ENCODE measurements at regions not wholly inside any gene's neighbourhood (a gene's known extent, or its start where the extent isn't known, plus 50 kb on each side); places are given as distances from the start of the nearest gene placed in this dataset.
"Not testable (repeated sequence)": the region's sequence is repeated elsewhere in the genome, so short reads cannot be mapped to it uniquely, and the experiment has no call there.

- H3K27ac Mint-ChIP-seq; DNase-seq; H3K9me3 Mint-ChIP-seq; H3K36me3 Mint-ChIP-seq (ENCODE audit: low read depth); H3K4me3 Mint-ChIP-seq; H3K4me1 Mint-ChIP-seq (ENCODE audit: low read depth): not testable (repeated sequence)
- H3K27me3 Mint-ChIP-seq, result peaks cover 47% of the 10 kb centered on the region
Measured at GRCh38 chr2:226456144-226456543, 343.5 kb downstream of the IRS1 start.

- DNase-seq, result no peak
- Mint-ChIP-seq H3K27ac (no peak overlapping the region), H3K27me3 (peaks cover 45% of the 10 kb centered on the region), H3K4me3 (no peak overlapping the region), H3K4me1 (ENCODE audit: low read depth) (no peaks in the 10 kb centered on the region), H3K36me3 (ENCODE audit: low read depth) (no peaks in the 10 kb centered on the region), H3K9me3 (peaks cover 6% of the 10 kb centered on the region)
Measured at GRCh38 chr2:226452768-226453167, 346.9 kb downstream of the IRS1 start.

GRCh38 chr2:226451486-226451885 is 348.1 kb downstream of the IRS1 start:
- H3K36me3 Mint-ChIP-seq (ENCODE audit: low read depth), result no peaks in the 10 kb centered on the region
- peaks cover 4% of the 10 kb centered on the region for H3K9me3 Mint-ChIP-seq
- H3K4me3 Mint-ChIP-seq, result no peak overlapping the region
- DNase-seq, result no peak
- no peak overlapping the region for H3K27ac Mint-ChIP-seq
- peaks cover 33% of the 10 kb centered on the region for H3K27me3 Mint-ChIP-seq
- no peaks in the 10 kb centered on the region for H3K4me1 Mint-ChIP-seq (ENCODE audit: low read depth)

GRCh38 chr2:226450141-226450540 is 349.5 kb downstream of the IRS1 start:
- no peaks in the 10 kb centered on the region for H3K4me1 Mint-ChIP-seq (ENCODE audit: low read depth)
- no peaks in the 10 kb centered on the region for H3K36me3 Mint-ChIP-seq (ENCODE audit: low read depth)
- no peak for DNase-seq
- peaks cover 3% of the 10 kb centered on the region for H3K9me3 Mint-ChIP-seq
- H3K27me3 Mint-ChIP-seq, result peaks cover 23% of the 10 kb centered on the region
- H3K4me3 Mint-ChIP-seq, result no peak overlapping the region
- H3K27ac Mint-ChIP-seq, result no peak overlapping the region

GRCh38 chr2:226447338-226448300 is 352.0 kb downstream of the IRS1 start:
- no peaks in the 10 kb centered on the region for H3K36me3 Mint-ChIP-seq (ENCODE audit: low read depth)
- no peak for DNase-seq
- peaks cover 3% of the 10 kb centered on the region for H3K9me3 Mint-ChIP-seq
- H3K27ac Mint-ChIP-seq, result no peak overlapping the region
- H3K4me3 Mint-ChIP-seq, result no peak overlapping the region
- no peaks in the 10 kb centered on the region for H3K4me1 Mint-ChIP-seq (ENCODE audit: low read depth)
- H3K27me3 Mint-ChIP-seq, result peaks cover 23% of the 10 kb centered on the region

GRCh38 chr2:226446406-226447001 is 353.1 kb downstream of the IRS1 start:
- H3K36me3 Mint-ChIP-seq (ENCODE audit: low read depth), result no peaks in the 10 kb centered on the region
- H3K4me3 Mint-ChIP-seq, result no peak overlapping the region
- H3K27me3 Mint-ChIP-seq, result peaks cover 21% of the 10 kb centered on the region
- no peak for DNase-seq
- H3K4me1 Mint-ChIP-seq (ENCODE audit: low read depth), result no peaks in the 10 kb centered on the region
- H3K9me3 Mint-ChIP-seq, result peaks cover 2% of the 10 kb centered on the region
- no peak overlapping the region for H3K27ac Mint-ChIP-seq

GRCh38 chr2:226445216-226445861 is 354.3 kb downstream of the IRS1 start:
- Mint-ChIP-seq H3K27me3 (peaks cover 21% of the 10 kb centered on the region), H3K9me3 (no peaks in the 10 kb centered on the region), H3K4me3 (no peak overlapping the region), H3K27ac (no peak overlapping the region), H3K4me1 (ENCODE audit: low read depth) (no peaks in the 10 kb centered on the region), H3K36me3 (ENCODE audit: low read depth) (no peaks in the 10 kb centered on the region)
- no peak for DNase-seq

- H3K4me1 Mint-ChIP-seq (ENCODE audit: low read depth), result no peaks in the 10 kb centered on the region
- H3K9me3 Mint-ChIP-seq, result no peaks in the 10 kb centered on the region
- H3K4me3 Mint-ChIP-seq, result no peak overlapping the region
- peaks cover 31% of the 10 kb centered on the region for H3K27me3 Mint-ChIP-seq
- no peaks in the 10 kb centered on the region for H3K36me3 Mint-ChIP-seq (ENCODE audit: low read depth)
- H3K27ac Mint-ChIP-seq, result no peak overlapping the region
- no peak for DNase-seq
Measured at GRCh38 chr2:226443112-226443511, 356.5 kb downstream of the IRS1 start.

GRCh38 chr2:226440127-226440918 is 359.3 kb downstream of the IRS1 start:
- DNase-seq, result no peak
- H3K27me3 Mint-ChIP-seq, result peaks cover 32% of the 10 kb centered on the region
- no peaks in the 10 kb centered on the region for H3K36me3 Mint-ChIP-seq (ENCODE audit: low read depth)
- no peak overlapping the region for H3K4me3 Mint-ChIP-seq
- no peaks in the 10 kb centered on the region for H3K4me1 Mint-ChIP-seq (ENCODE audit: low read depth)
- H3K27ac Mint-ChIP-seq, result no peak overlapping the region
- peaks cover 3% of the 10 kb centered on the region for H3K9me3 Mint-ChIP-seq

- H3K4me3 Mint-ChIP-seq, result no peak overlapping the region
- peaks cover 3% of the 10 kb centered on the region for H3K9me3 Mint-ChIP-seq
- DNase-seq, result no peak
- H3K27ac Mint-ChIP-seq, result no peak overlapping the region
- H3K36me3 Mint-ChIP-seq (ENCODE audit: low read depth), result no peaks in the 10 kb centered on the region
- no peaks in the 10 kb centered on the region for H3K4me1 Mint-ChIP-seq (ENCODE audit: low read depth)
- peaks cover 36% of the 10 kb centered on the region for H3K27me3 Mint-ChIP-seq
Measured at GRCh38 chr2:226439337-226439736, 360.3 kb downstream of the IRS1 start.

- DNase-seq, result no peak
- H3K27me3 Mint-ChIP-seq, result peaks cover 49% of the 10 kb centered on the region
- no peak overlapping the region for H3K27ac Mint-ChIP-seq
- H3K4me1 Mint-ChIP-seq (ENCODE audit: low read depth), result no peaks in the 10 kb centered on the region
- H3K9me3 Mint-ChIP-seq, result peaks cover 3% of the 10 kb centered on the region
- no peak overlapping the region for H3K4me3 Mint-ChIP-seq
- H3K36me3 Mint-ChIP-seq (ENCODE audit: low read depth), result no peaks in the 10 kb centered on the region
Measured at GRCh38 chr2:226435146-226435545, 364.5 kb downstream of the IRS1 start.

- Mint-ChIP-seq H3K27ac (no peak overlapping the region), H3K9me3 (peaks cover 3% of the 10 kb centered on the region), H3K4me3 (no peak overlapping the region), H3K27me3 (peaks cover 52% of the 10 kb centered on the region), H3K4me1 (ENCODE audit: low read depth) (no peaks in the 10 kb centered on the region), H3K36me3 (ENCODE audit: low read depth) (no peaks in the 10 kb centered on the region)
- DNase-seq, result no peak
Measured at GRCh38 chr2:226434702-226435101, 364.9 kb downstream of the IRS1 start.

GRCh38 chr2:226431288-226431948 is 368.2 kb downstream of the IRS1 start:
- H3K27ac Mint-ChIP-seq, result no peak overlapping the region
- no peaks in the 10 kb centered on the region for H3K4me1 Mint-ChIP-seq (ENCODE audit: low read depth)
- H3K27me3 Mint-ChIP-seq, result peaks cover 39% of the 10 kb centered on the region
- DNase-seq, result no peak
- no peaks in the 10 kb centered on the region for H3K36me3 Mint-ChIP-seq (ENCODE audit: low read depth)
- peaks cover 3% of the 10 kb centered on the region for H3K9me3 Mint-ChIP-seq
- no peak overlapping the region for H3K4me3 Mint-ChIP-seq

- Mint-ChIP-seq H3K4me3 (no peak overlapping the region), H3K27me3 (peaks cover 43% of the 10 kb centered on the region), H3K4me1 (ENCODE audit: low read depth) (peaks cover 3% of the 10 kb centered on the region), H3K36me3 (ENCODE audit: low read depth) (no peaks in the 10 kb centered on the region), H3K9me3 (no peaks in the 10 kb centered on the region), H3K27ac (no peak overlapping the region)
- DNase-seq, result no peak
Measured at GRCh38 chr2:226429476-226429875, 370.1 kb downstream of the IRS1 start.

Measured in activated T-cell treated with anti-CD3 and anti-CD28 coated beads, Interleukin-2, amount 50 U/mL, for 24 hours (primary cell).